GM06990 (cell line): ENCODE measurements at regions not wholly inside any gene's neighbourhood (a gene's known extent, or its start where the extent isn't known, plus 50 kb on each side); places are given as distances from the start of the nearest gene placed in this dataset.

ENCODE experiments used
- DNase-seq: peaks from one replicate; pipeline ENCODE4 v3.0.0-alpha.2; 2011; ENCODE audit not compliant: insufficient read length; ENCODE audit errors: extremely low read depth
- H3K27me3 ChIP-seq: replicated peaks from 2 replicates; pipeline ENCODE4 v1.6.0; 2011; ENCODE audit warnings: low read length; ENCODE audit not compliant: control insufficient read depth, insufficient read depth
- H3K36me3 ChIP-seq: 2 replicates; pipeline ENCODE4 v1.5.1; 2011; ENCODE audit warnings: low read length; ENCODE audit not compliant: control insufficient read depth, insufficient read depth
- H3K4me3 ChIP-seq: replicated peaks from 2 replicates; pipeline ENCODE4 v1.5.1; 2011; ENCODE audit warnings: low read depth, mild to moderate bottlenecking, control low read depth, low read length
- TF ChIP-seq, protein P1 (sequence below): IDR thresholded peaks from 2 replicates; pipeline ENCODE4 v1.5.1; 2011; ENCODE audit warnings: low read length, control low read depth, mild to moderate bottlenecking, inconsistent platforms; ENCODE audit not compliant: insufficient read depth, poor library complexity, severe bottlenecking

DNA sequence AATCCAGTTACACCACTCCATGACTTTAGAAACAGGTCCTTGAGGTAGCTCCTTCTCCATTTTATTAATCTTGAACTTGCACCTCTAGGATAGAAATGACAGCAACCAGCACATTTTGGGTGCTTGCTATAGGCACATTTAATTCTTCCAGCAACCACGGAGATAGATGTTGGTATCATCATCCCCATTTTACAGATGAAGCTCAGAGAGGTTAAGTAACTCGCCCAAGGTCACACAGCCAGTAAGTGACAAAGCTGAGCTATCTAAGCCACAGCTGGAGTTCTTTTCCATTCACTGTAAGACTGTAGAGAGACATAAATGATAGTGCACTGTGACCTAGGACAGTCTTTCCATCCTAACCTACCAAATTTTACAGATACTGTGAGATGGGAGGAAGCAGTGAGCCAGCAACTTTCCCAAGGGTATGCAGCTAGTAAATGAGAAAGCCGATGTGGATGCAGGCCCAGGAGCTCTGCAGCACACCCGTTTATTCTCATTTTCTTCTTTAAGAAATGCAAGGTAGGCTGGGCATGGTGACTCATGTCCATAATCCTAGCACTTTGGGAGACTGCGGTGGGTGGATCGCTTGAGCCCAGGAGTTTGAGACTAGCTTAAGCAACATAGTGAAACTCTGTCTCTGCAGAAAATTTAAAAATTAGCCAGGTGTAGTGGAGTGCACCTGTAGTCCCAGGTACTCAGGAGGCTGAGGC lies 103.2 kb downstream of the TBX5 start:
- TF ChIP-seq, protein P1, sequence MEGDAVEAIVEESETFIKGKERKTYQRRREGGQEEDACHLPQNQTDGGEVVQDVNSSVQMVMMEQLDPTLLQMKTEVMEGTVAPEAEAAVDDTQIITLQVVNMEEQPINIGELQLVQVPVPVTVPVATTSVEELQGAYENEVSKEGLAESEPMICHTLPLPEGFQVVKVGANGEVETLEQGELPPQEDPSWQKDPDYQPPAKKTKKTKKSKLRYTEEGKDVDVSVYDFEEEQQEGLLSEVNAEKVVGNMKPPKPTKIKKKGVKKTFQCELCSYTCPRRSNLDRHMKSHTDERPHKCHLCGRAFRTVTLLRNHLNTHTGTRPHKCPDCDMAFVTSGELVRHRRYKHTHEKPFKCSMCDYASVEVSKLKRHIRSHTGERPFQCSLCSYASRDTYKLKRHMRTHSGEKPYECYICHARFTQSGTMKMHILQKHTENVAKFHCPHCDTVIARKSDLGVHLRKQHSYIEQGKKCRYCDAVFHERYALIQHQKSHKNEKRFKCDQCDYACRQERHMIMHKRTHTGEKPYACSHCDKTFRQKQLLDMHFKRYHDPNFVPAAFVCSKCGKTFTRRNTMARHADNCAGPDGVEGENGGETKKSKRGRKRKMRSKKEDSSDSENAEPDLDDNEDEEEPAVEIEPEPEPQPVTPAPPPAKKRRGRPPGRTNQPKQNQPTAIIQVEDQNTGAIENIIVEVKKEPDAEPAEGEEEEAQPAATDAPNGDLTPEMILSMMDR, result no peak
- no peaks in the 10 kb centered on the region; the same call in 1 of the 2 replicates for H3K27me3 ChIP-seq
- DNase-seq, result no peak
- no peaks in the 10 kb centered on the region for H3K36me3 ChIP-seq
- no peak overlapping the region for H3K4me3 ChIP-seq

DNA sequence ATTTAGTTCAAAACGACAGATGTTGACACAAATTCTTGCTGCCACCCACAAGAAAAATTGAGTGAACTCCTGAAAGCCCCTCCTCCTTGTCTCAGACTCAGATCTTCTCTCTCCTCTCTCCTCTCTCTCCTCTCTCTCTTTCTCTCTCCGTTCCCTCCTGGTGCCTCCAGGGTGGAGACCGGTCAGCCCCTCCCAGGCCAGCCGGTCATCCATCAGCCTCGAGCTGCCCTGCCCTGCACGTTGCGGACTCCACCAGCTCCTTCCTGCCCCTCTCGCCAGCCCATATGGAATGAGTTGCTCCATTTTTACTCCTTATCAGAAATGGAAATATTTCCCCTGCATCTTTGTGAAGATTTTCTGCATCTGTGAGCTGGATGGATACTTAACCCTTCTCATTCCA lies 103.8 kb downstream of the TBX5 start:
- Histone ChIP-seq H3K36me3 (no peaks in the 10 kb centered on the region), H3K4me3 (no peak overlapping the region), H3K27me3 (no peaks in the 10 kb centered on the region; the same call in 1 of the 2 replicates)
- DNase-seq, result no peak
- TF ChIP-seq, protein P1, result no peak

DNA sequence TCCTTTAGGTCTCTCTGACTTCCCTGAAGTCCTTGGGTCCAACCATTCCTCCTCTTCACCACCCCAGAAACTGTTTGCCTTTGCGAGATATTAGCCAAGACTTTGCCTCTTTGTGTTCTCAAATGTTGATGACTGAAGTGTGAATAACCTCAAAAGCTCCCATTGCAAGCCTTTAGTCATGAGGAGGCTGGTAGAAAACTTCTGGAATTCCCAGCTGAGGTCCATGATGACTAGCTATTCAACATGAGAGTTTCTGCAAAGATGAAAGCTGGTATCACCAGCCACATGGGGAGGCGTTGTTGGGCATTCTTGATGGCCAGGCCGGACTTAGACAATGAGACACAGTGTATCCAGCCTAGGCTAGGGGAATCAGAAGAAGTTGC lies 111.7 kb downstream of the TBX5 start:
- DNase-seq, result no peak
- Histone ChIP-seq H3K4me3 (no peak overlapping the region), H3K27me3 (no peaks in the 10 kb centered on the region), H3K36me3 (no peaks in the 10 kb centered on the region)
- TF ChIP-seq, protein P1, result no peak

DNA sequence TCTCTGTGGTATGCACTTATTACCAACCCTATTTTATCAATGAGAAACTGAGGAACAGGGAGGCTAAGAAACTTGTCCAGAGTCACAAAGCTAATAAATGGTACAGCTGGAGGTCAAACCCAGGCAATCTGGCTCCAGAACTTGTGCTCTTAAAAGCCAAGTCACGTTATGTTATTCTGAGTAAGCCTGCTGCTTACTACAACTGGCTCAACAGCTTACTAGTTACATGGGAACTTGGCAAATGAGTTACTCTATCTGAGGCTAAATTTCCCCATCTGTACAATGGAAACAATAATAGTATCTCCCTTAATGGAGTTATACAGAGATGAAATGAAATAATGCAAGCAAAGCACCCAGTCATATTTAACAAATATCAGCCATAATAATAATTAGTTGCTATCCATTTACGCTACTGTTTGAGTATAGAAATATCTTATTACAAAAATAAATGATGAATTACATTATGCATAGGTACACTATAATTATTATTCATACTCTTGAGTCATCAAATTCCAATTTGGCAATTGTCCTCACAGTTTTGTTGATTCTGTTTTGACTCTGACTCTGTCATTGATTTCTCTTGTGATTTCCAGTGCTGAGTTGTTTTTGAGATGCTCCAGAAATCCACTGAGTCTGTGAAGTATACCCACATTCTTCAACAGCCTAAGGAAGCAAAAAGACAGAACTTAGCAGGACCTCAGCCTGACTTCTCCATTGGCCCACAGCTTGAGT lies 112.2 kb downstream of the TBX5 start:
- TF ChIP-seq, protein P1, result no peak
- DNase-seq, result no peak
- no peaks in the 10 kb centered on the region for H3K27me3 ChIP-seq
- no peak overlapping the region for H3K4me3 ChIP-seq
- H3K36me3 ChIP-seq, result no peaks in the 10 kb centered on the region

DNA sequence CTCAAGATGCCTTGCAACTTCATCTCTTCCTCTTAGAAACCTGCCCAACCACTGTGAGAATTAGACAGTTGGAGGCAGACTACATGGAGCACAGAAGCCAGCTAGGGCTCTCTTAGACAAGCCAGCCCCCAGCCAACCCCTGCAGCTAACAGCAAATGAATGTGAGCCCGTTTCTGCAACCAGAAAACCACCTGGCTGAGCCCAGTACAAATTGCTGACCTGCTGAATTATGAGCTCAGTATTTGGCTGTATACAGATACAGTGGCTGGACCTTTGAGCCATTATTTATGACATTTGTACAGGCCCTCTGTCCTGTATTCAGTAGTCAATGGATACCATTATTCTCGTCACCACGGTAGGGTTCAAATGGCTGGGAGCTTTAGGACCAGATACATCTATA lies 112.9 kb downstream of the TBX5 start:
- Histone ChIP-seq H3K36me3 (no peaks in the 10 kb centered on the region), H3K4me3 (no peak overlapping the region), H3K27me3 (no peaks in the 10 kb centered on the region)
- no peak for DNase-seq
- TF ChIP-seq, protein P1, result no peak
